OCI-LY3 (cell line): ENCODE measurements at regions not wholly inside any gene's neighbourhood (a gene's known extent, or its start where the extent isn't known, plus 50 kb on each side); places are given as distances from the start of the nearest gene placed in this dataset.

Experiments used
- H2AFZ ChIP-seq: fragments of 200-600, 300-600 bp; shearing (Covaris generic); 2 replicates; pipeline ENCODE4 v1.6.0; 2014; ENCODE audit warnings: antibody characterized with exemption, low read depth, low read length
- H3K27ac ChIP-seq: fragments of 200-600, 300-600 bp; sonication (generic); 2 replicates; pipeline ENCODE4 v1.5.1; 2014; ENCODE audit warnings: mild to moderate bottlenecking, low read length, moderate library complexity, mixed read lengths
- H3K27me3 ChIP-seq: fragments of 200-600, 300-600 bp; sonication (generic); 2 replicates; pipeline ENCODE4 v1.6.1; 2014; ENCODE audit warnings: low read depth, low read length, mixed read lengths
- H3K36me3 ChIP-seq: fragments of 200-600, 300-600 bp; sonication (generic); replicated peaks from 2 replicates; pipeline ENCODE3; 2014; ENCODE audit warnings: low read depth, low read length, mixed read lengths
- H3K4me1 ChIP-seq: fragments of 300-600, 200-600 bp; sonication (generic); 2 replicates; pipeline ENCODE4 v1.6.1; 2014; ENCODE audit warnings: low read length, mixed read lengths
- H3K4me2 ChIP-seq: fragments of 200-600, 300-600 bp; sonication (generic); 2 replicates; pipeline ENCODE4 v1.6.1; 2014; ENCODE audit warnings: low read length, mixed read lengths
- H3K4me3 ChIP-seq: fragments of 300-600, 200-600 bp; sonication (generic); 2 replicates; pipeline ENCODE4 v1.5.1; 2014; ENCODE audit warnings: antibody characterized with exemption, mild to moderate bottlenecking, low read length, moderate library complexity
- H3K79me2 ChIP-seq: fragments of 300-600, 200-600 bp; shearing (Covaris generic); 2 replicates; pipeline ENCODE4 v1.6.1; 2014; ENCODE audit warnings: mild to moderate bottlenecking, low read length, mixed read lengths
- H3K9ac ChIP-seq: fragments of 300-600, 200-600 bp; shearing (Covaris generic); 2 replicates; pipeline ENCODE4 v1.6.0; 2014; ENCODE audit warnings: mild to moderate bottlenecking, low read length, moderate library complexity
- H3K9me3 ChIP-seq: fragments of 200-600, 300-600 bp; shearing (Covaris generic); 2 replicates; pipeline ENCODE4 v1.6.1; 2014; ENCODE audit warnings: low read length, mixed read lengths; ENCODE audit not compliant: insufficient read depth
- H4K20me1 ChIP-seq: fragments of 200-600, 300-600 bp; sonication (generic); 2 replicates; pipeline ENCODE4 v1.6.1; 2016; ENCODE audit warnings: low read length, mixed read lengths; ENCODE audit not compliant: insufficient read depth
- EZH2phosphoT487 ChIP-seq: fragments of 200-600 bp; shearing (Covaris generic); IDR thresholded peaks from 2 replicates; pipeline ENCODE4 v1.6.1; 2018; ENCODE audit warnings: antibody characterized with exemption, mixed run types, low read depth
- TF ChIP-seq, protein P1 (sequence below): fragments of 200-600, 300-600 bp; sonication (generic); IDR thresholded peaks from 2 replicates; pipeline ENCODE4 v1.5.1; 2014; ENCODE audit warnings: antibody characterized with exemption, low read length, low read depth

DNA sequence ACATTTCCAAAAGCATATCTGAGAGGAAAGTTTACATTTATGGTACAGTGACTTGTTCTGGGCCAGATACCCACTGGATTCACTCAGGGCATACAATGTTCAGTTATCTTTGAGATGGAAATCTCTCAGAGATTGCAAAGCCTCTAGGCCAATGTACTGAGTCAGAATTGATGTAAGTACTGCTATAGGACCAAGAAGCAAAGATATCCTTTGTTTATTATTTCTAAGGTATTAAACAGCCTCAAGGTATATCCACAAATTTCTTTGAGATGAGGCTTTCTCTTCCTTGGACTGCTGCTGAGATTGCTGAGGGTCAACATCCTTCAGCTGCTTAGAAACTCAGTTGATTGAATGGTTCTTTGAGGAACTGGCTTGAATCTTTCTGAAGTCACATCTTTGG is 484.0 kb downstream of the METTL15 start:
- Histone ChIP-seq H3K4me2 (no peak overlapping the region), H4K20me1 (no peaks in the 10 kb centered on the region), H3K27ac (no peak overlapping the region), H3K36me3 (no peaks in the 10 kb centered on the region), H2AFZ (no peak overlapping the region), H3K9me3 (no peaks in the 10 kb centered on the region), H3K79me2 (no peaks in the 10 kb centered on the region), H3K4me1 (peaks cover 10% of the 10 kb centered on the region), H3K9ac (no peak overlapping the region), H3K27me3 (no peaks in the 10 kb centered on the region), H3K4me3 (no peak overlapping the region)
- TF ChIP-seq, protein P1, sequence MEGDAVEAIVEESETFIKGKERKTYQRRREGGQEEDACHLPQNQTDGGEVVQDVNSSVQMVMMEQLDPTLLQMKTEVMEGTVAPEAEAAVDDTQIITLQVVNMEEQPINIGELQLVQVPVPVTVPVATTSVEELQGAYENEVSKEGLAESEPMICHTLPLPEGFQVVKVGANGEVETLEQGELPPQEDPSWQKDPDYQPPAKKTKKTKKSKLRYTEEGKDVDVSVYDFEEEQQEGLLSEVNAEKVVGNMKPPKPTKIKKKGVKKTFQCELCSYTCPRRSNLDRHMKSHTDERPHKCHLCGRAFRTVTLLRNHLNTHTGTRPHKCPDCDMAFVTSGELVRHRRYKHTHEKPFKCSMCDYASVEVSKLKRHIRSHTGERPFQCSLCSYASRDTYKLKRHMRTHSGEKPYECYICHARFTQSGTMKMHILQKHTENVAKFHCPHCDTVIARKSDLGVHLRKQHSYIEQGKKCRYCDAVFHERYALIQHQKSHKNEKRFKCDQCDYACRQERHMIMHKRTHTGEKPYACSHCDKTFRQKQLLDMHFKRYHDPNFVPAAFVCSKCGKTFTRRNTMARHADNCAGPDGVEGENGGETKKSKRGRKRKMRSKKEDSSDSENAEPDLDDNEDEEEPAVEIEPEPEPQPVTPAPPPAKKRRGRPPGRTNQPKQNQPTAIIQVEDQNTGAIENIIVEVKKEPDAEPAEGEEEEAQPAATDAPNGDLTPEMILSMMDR, result no peak
- no peak for TF ChIP-seq EZH2phosphoT487

DNA sequence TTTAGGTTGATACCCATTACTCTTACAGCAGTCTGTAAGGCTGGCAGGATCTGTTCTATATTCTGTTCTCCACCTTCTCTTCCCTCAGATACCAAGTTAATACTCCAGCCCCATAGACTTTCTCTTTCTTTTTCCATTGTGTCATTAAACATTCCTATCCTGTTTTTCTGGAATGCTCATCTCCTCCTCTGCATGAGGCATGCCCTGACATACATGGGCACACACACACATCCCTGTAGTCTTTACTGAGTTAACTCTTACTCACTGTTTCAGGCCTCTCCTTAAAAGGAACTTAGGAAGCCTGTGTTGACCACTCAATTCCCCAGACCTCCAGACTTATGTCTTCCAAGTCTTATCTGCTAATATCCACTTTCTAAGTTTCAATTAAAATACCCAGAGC is 476.8 kb downstream of the METTL15 start:
- no peak for TF ChIP-seq EZH2phosphoT487
- TF ChIP-seq, protein P1, result no peak
- Histone ChIP-seq H3K4me2 (no peak overlapping the region), H3K4me3 (no peak overlapping the region), H3K36me3 (no peaks in the 10 kb centered on the region), H3K27me3 (no peaks in the 10 kb centered on the region), H3K9ac (no peak overlapping the region), H3K27ac (no peak overlapping the region), H3K9me3 (no peaks in the 10 kb centered on the region), H2AFZ (no peak overlapping the region), H4K20me1 (no peaks in the 10 kb centered on the region), H3K4me1 (peaks cover 15% of the 10 kb centered on the region), H3K79me2 (no peaks in the 10 kb centered on the region)

DNA sequence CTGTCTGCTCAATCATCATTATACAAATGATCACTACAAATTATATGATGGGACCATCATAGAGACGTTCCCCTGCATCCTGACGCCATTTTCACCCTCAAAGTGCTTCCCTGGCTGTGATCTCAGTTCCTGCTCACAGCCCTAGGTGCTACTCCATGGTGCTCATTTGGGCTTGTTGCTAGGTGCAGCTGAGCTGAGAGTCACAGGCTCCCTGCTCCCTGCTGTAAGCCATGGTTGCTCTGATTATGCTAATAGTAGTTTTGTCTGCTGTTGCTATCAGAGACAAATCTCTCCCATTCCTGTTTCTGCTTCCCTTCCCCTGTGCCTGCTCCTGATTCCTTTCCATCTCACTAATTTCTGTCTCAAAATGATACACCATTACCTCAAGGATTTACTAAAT is 474.3 kb downstream of the METTL15 start:
- no peak overlapping the region for H3K4me3 ChIP-seq
- H3K4me1 ChIP-seq, result peaks cover 6% of the 10 kb centered on the region; the same call in 1 of the 2 replicates
- H3K4me2 ChIP-seq, result no peak overlapping the region
- no peaks in the 10 kb centered on the region for H3K27me3 ChIP-seq
- H3K9ac ChIP-seq, result no peak overlapping the region
- H3K79me2 ChIP-seq, result no peaks in the 10 kb centered on the region
- TF ChIP-seq, protein P1, result no peak
- no peak for TF ChIP-seq EZH2phosphoT487
- no peak overlapping the region for H3K27ac ChIP-seq
- H4K20me1 ChIP-seq, result no peaks in the 10 kb centered on the region
- no peaks in the 10 kb centered on the region for H3K9me3 ChIP-seq
- no peak overlapping the region for H2AFZ ChIP-seq
- no peaks in the 10 kb centered on the region for H3K36me3 ChIP-seq

DNA sequence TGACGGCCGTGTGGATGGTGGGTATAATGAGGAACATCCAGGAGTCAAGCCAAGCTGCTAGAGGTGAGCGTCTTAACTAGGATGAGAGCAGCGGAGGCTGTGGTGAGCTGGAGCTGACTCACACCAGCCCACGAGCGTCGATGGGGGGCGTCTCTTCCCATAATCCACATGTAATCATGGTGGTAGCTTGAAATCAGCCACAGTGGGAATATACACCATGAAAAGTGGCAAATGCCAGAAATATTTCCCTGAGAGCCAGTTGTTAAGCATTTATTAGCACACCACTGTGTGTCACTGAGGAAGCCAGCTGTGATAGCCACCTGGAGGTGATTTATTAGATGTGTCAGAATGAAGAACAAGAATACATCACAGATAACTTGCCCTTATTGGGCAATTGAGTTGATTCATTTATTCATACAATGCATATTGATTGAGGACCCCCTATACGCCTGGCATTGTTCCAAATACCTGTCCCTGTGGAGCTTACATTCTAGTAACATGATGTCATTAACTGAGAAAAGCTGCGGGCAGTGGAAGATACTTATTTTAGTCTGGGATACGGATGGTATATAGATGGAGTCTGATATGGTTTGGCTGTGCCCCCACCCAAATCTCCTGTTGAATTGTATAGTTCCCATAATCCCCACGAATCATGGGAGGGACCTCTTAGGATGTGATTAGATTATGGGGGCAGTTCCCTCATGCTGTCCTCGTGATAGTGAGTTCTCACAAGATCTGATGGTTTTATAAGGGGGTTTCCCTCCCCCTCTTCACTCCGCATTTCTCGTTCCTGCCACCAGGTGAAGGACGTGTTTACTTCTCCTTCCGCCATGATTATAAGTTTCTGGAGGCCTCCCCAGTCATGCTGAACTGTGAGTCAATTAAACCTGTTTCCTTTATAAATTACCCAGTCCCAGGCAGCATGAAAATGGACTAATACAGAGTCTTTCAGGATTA is 473.4 kb downstream of the METTL15 start:
- Histone ChIP-seq H3K79me2 (no peaks in the 10 kb centered on the region), H3K27me3 (no peaks in the 10 kb centered on the region), H3K27ac (no peak overlapping the region), H3K36me3 (no peaks in the 10 kb centered on the region), H2AFZ (no peak overlapping the region), H3K4me1 (peaks cover 6% of the 10 kb centered on the region; the same call in 1 of the 2 replicates), H3K4me2 (no peak overlapping the region; the same call in 1 of the 2 replicates), H4K20me1 (no peaks in the 10 kb centered on the region), H3K9me3 (no peaks in the 10 kb centered on the region), H3K9ac (no peak overlapping the region), H3K4me3 (no peak overlapping the region)
- TF ChIP-seq, protein P1, result no peak
- TF ChIP-seq EZH2phosphoT487, result no peak
